GM23338 (cell line): ENCODE measurements at regions not wholly inside any gene's neighbourhood (a gene's known extent, or its start where the extent isn't known, plus 50 kb on each side); places are given as distances from the start of the nearest gene placed in this dataset.

Experiments
- ATAC-seq: fragments of 200-7000 bp; cut with Tn5 transposase; 3 replicates; pipeline ENCODE4 v1.9.1; 2020
- DNase-seq: peaks from one replicate; pipeline ENCODE4 v3.0.0-alpha.2; 2015; ENCODE audit warnings: low spot score
- H2AFZ ChIP-seq: fragments of 200-600 bp; sonication (generic); 2 replicates; pipeline ENCODE4 v1.8.0; 2016; ENCODE audit warnings: antibody characterized with exemption, mild to moderate bottlenecking, moderate library complexity
- H3F3A ChIP-seq: fragments of 200-600 bp; sonication (generic); replicated peaks from 2 replicates; pipeline ENCODE4 v1.8.0; 2017; ENCODE audit warnings: antibody characterized with exemption, mixed run types, low read depth
- H3K27ac ChIP-seq: fragments of 200-600 bp; sonication (generic); 2 replicates; pipeline ENCODE4 v1.6.1; 2016; ENCODE audit warnings: low read depth
- H3K27me3 ChIP-seq: fragments of 200-600 bp; sonication (generic); 2 replicates; pipeline ENCODE4 v1.8.0; 2016; ENCODE audit warnings: mild to moderate bottlenecking, mixed run types, moderate library complexity; ENCODE audit not compliant: insufficient read depth
- H3K36me3 ChIP-seq: fragments of 200-600 bp; sonication (generic); 2 replicates; pipeline ENCODE4 v1.8.0; 2016; ENCODE audit warnings: mild to moderate bottlenecking; ENCODE audit not compliant: insufficient read depth
- H3K4me1 ChIP-seq: fragments of 200-600 bp; sonication (generic); 2 replicates; pipeline ENCODE4 v1.8.0; 2016; ENCODE audit warnings: mild to moderate bottlenecking, moderate library complexity; ENCODE audit not compliant: insufficient read depth
- H3K4me2 ChIP-seq: fragments of 200-600 bp; sonication (generic); 2 replicates; pipeline ENCODE4 v1.7.1; 2017; ENCODE audit warnings: mixed run types
- H3K4me3 ChIP-seq: fragments of 200-600 bp; sonication (generic); 2 replicates; pipeline ENCODE4 v1.6.1; 2016; ENCODE audit warnings: mixed run types
- H3K79me2 ChIP-seq: fragments of 200-600 bp; sonication (generic); replicated peaks from 2 replicates; pipeline ENCODE4 v1.8.0; 2017; ENCODE audit warnings: mild to moderate bottlenecking; ENCODE audit not compliant: insufficient read depth
- H3K9me2 ChIP-seq: fragments of 200-600 bp; sonication (generic); 2 replicates; pipeline ENCODE4 v1.8.0; 2017; ENCODE audit not compliant: insufficient read depth
- H4K20me1 ChIP-seq: fragments of 200-600 bp; sonication (generic); replicated peaks from 2 replicates; pipeline ENCODE4 v1.8.0; 2017; ENCODE audit warnings: mild to moderate bottlenecking; ENCODE audit not compliant: insufficient read depth
- H3K27ac Mint-ChIP-seq: 2 replicates; pipeline ENCODE4 v1.8.0; 2020; ENCODE audit warnings: inconsistent platforms, mild to moderate bottlenecking, moderate library complexity, mixed read lengths
- H3K27me3 Mint-ChIP-seq: 3 replicates; pipeline ENCODE4 v1.8.0; 2022; ENCODE audit warnings: low read depth, mild to moderate bottlenecking, moderate library complexity, mixed read lengths, inconsistent platforms; ENCODE audit not compliant: insufficient read depth, poor library complexity
- H3K36me3 Mint-ChIP-seq: 3 replicates; pipeline ENCODE4 v1.8.0; 2021; ENCODE audit warnings: low read depth, mild to moderate bottlenecking, inconsistent platforms, moderate library complexity, mixed read lengths
- H3K4me1 Mint-ChIP-seq: 3 replicates; pipeline ENCODE4 v1.8.0; 2020; ENCODE audit warnings: mild to moderate bottlenecking, inconsistent platforms, mixed read lengths
- H3K4me3 Mint-ChIP-seq: 3 replicates; pipeline ENCODE4 v1.8.0; 2021; ENCODE audit warnings: moderate library complexity, mild to moderate bottlenecking, inconsistent platforms, mixed read lengths
- H3K9me3 Mint-ChIP-seq: 3 replicates; pipeline ENCODE4 v1.8.0; 2020; ENCODE audit warnings: moderate library complexity, mild to moderate bottlenecking, inconsistent platforms, mixed read lengths
- POLR2AphosphoS5 ChIP-seq: IDR thresholded peaks from 2 replicates; pipeline ENCODE4 v1.6.1; 2016; ENCODE audit warnings: antibody characterized with exemption, low read depth
- STAT1 ChIP-seq: IDR thresholded peaks from one replicate; pipeline ENCODE4 v1.6.1; 2016; ENCODE audit warnings: antibody characterized with exemption; ENCODE audit not compliant: unreplicated experiment
- ZNF114 ChIP-seq: fragments of 250-450 bp; sonication (Bioruptor Pico); IDR thresholded peaks from 2 replicates; pipeline ENCODE4 v1.5.0; 2020; ENCODE audit warnings: mild to moderate bottlenecking, moderate library complexity
- TF ChIP-seq, protein P1 (sequence below): fragments of 250-450 bp; sonication (Bioruptor Pico); IDR thresholded peaks from 2 replicates; pipeline ENCODE4 v1.5.0; 2020; ENCODE audit warnings: mild to moderate bottlenecking, moderate library complexity
- TF ChIP-seq, protein P2 (sequence below), 2 experiments: fragments of 200-600 bp in 1 of 2; sonication (generic) in 1 of 2; conservative IDR thresholded peaks; 2 replicates each; pipeline versions ENCODE4 v1.5.1 to v1.6.1; 2016 to 2017; ENCODE audit warnings: antibody characterized with exemption in 2 of 2, low read depth in 2 of 2, mild to moderate bottlenecking in 2 of 2, moderate library complexity in 1 of 2
- TF ChIP-seq, protein P3 (sequence below): IDR thresholded peaks from one replicate; pipeline ENCODE4 v1.6.1; 2018; ENCODE audit warnings: antibody characterized with exemption; ENCODE audit not compliant: unreplicated experiment

DNA sequence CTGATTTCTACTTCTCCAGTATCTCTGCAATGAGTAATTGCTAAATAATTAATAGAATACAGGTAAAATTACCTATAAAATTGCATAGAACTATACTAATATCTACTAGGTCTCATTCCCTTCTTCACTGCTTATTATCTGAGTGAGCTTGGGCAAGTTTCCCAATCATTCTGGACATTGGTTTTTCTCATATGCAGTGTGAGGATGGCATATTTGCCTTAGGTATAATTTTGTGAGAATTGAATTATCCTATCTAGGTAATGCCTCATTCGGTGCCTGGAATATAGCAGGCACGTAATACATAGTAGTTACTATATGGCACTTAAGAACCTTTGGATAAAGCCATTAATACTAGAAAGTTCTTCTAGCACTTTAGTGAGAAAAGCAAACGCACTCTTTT lies 434.7 kb downstream of the GATA3 start:
- H3K9me3 Mint-ChIP-seq = no peaks in the 10 kb centered on the region
- H3K27ac Mint-ChIP-seq = no peak overlapping the region
- H3K4me3 Mint-ChIP-seq = no peak overlapping the region

More for the DNA sequence above, 434.7 kb downstream of the GATA3 start:
- H3K9me2 ChIP-seq = peaks cover 9% of the 10 kb centered on the region
- H3K27ac ChIP-seq = no peak overlapping the region
- H3K4me1 ChIP-seq = no peaks in the 10 kb centered on the region; the same call in 1 of the 2 replicates
- TF ChIP-seq ZNF114 = no peak
- TF ChIP-seq, protein P1, sequence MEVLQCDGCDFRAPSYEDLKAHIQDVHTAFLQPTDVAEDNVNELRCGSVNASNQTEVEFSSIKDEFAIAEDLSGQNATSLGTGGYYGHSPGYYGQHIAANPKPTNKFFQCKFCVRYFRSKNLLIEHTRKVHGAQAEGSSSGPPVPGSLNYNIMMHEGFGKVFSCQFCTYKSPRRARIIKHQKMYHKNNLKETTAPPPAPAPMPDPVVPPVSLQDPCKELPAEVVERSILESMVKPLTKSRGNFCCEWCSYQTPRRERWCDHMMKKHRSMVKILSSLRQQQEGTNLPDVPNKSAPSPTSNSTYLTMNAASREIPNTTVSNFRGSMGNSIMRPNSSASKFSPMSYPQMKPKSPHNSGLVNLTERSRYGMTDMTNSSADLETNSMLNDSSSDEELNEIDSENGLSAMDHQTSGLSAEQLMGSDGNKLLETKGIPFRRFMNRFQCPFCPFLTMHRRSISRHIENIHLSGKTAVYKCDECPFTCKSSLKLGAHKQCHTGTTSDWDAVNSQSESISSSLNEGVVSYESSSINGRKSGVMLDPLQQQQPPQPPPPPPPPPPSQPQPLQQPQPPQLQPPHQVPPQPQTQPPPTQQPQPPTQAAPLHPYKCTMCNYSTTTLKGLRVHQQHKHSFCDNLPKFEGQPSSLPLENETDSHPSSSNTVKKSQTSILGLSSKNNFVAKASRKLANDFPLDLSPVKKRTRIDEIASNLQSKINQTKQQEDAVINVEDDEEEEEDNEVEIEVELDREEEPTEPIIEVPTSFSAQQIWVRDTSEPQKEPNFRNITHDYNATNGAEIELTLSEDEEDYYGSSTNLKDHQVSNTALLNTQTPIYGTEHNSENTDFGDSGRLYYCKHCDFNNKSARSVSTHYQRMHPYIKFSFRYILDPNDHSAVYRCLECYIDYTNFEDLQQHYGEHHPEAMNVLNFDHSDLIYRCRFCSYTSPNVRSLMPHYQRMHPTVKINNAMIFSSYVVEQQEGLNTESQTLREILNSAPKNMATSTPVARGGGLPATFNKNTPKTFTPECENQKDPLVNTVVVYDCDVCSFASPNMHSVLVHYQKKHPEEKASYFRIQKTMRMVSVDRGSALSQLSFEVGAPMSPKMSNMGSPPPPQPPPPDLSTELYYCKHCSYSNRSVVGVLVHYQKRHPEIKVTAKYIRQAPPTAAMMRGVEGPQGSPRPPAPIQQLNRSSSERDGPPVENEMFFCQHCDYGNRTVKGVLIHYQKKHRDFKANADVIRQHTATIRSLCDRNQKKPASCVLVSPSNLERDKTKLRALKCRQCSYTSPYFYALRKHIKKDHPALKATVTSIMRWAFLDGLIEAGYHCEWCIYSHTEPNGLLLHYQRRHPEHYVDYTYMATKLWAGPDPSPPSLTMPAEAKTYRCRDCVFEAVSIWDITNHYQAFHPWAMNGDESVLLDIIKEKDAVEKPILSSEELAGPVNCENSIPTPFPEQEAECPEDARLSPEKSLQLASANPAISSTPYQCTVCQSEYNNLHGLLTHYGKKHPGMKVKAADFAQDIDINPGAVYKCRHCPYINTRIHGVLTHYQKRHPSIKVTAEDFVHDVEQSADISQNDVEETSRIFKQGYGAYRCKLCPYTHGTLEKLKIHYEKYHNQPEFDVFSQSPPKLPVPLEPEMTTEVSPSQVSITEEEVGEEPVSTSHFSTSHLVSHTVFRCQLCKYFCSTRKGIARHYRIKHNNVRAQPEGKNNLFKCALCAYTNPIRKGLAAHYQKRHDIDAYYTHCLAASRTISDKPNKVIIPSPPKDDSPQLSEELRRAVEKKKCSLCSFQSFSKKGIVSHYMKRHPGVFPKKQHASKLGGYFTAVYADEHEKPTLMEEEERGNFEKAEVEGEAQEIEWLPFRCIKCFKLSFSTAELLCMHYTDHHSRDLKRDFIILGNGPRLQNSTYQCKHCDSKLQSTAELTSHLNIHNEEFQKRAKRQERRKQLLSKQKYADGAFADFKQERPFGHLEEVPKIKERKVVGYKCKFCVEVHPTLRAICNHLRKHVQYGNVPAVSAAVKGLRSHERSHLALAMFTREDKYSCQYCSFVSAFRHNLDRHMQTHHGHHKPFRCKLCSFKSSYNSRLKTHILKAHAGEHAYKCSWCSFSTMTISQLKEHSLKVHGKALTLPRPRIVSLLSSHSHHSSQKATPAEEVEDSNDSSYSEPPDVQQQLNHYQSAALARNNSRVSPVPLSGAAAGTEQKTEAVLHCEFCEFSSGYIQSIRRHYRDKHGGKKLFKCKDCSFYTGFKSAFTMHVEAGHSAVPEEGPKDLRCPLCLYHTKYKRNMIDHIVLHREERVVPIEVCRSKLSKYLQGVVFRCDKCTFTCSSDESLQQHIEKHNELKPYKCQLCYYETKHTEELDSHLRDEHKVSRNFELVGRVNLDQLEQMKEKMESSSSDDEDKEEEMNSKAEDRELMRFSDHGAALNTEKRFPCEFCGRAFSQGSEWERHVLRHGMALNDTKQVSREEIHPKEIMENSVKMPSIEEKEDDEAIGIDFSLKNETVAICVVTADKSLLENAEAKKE (CRISPR knock-in tag) = no peak
- no peak for TF ChIP-seq POLR2AphosphoS5
- no peak for TF ChIP-seq STAT1
- TF ChIP-seq, protein P2, sequence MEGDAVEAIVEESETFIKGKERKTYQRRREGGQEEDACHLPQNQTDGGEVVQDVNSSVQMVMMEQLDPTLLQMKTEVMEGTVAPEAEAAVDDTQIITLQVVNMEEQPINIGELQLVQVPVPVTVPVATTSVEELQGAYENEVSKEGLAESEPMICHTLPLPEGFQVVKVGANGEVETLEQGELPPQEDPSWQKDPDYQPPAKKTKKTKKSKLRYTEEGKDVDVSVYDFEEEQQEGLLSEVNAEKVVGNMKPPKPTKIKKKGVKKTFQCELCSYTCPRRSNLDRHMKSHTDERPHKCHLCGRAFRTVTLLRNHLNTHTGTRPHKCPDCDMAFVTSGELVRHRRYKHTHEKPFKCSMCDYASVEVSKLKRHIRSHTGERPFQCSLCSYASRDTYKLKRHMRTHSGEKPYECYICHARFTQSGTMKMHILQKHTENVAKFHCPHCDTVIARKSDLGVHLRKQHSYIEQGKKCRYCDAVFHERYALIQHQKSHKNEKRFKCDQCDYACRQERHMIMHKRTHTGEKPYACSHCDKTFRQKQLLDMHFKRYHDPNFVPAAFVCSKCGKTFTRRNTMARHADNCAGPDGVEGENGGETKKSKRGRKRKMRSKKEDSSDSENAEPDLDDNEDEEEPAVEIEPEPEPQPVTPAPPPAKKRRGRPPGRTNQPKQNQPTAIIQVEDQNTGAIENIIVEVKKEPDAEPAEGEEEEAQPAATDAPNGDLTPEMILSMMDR (conservative IDR thresholded peaks at IDR 0.05; ENCODE audit: low read depth in 2 of 2) = no peak
- TF ChIP-seq, protein P3, sequence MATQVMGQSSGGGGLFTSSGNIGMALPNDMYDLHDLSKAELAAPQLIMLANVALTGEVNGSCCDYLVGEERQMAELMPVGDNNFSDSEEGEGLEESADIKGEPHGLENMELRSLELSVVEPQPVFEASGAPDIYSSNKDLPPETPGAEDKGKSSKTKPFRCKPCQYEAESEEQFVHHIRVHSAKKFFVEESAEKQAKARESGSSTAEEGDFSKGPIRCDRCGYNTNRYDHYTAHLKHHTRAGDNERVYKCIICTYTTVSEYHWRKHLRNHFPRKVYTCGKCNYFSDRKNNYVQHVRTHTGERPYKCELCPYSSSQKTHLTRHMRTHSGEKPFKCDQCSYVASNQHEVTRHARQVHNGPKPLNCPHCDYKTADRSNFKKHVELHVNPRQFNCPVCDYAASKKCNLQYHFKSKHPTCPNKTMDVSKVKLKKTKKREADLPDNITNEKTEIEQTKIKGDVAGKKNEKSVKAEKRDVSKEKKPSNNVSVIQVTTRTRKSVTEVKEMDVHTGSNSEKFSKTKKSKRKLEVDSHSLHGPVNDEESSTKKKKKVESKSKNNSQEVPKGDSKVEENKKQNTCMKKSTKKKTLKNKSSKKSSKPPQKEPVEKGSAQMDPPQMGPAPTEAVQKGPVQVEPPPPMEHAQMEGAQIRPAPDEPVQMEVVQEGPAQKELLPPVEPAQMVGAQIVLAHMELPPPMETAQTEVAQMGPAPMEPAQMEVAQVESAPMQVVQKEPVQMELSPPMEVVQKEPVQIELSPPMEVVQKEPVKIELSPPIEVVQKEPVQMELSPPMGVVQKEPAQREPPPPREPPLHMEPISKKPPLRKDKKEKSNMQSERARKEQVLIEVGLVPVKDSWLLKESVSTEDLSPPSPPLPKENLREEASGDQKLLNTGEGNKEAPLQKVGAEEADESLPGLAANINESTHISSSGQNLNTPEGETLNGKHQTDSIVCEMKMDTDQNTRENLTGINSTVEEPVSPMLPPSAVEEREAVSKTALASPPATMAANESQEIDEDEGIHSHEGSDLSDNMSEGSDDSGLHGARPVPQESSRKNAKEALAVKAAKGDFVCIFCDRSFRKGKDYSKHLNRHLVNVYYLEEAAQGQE = no peak
- no peaks in the 10 kb centered on the region for H3F3A ChIP-seq
- H3K36me3 Mint-ChIP-seq = no peaks in the 10 kb centered on the region
- H3K27me3 Mint-ChIP-seq = no peaks in the 10 kb centered on the region
- peaks cover 12% of the 10 kb centered on the region for H3K4me1 Mint-ChIP-seq
- H3K27me3 ChIP-seq = no peaks in the 10 kb centered on the region
- no peak overlapping the region for H2AFZ ChIP-seq
- ATAC-seq (no peak), DNase-seq (no peak)
- H3K79me2 ChIP-seq = no peaks in the 10 kb centered on the region
- H3K4me2 ChIP-seq = no peak overlapping the region
- no peaks in the 10 kb centered on the region for H3K36me3 ChIP-seq
- no peaks in the 10 kb centered on the region for H4K20me1 ChIP-seq
- no peak overlapping the region for H3K4me3 ChIP-seq
